GM18511 (cell line): ENCODE measurements at regions not wholly inside any gene's neighbourhood (a gene's known extent, or its start where the extent isn't known, plus 50 kb on each side); places are given as distances from the start of the nearest gene placed in this dataset.

Experiments
- ATAC-seq: cut with Tn5 transposase; IDR thresholded peaks from one replicate; pipeline ENCODE4 v1.9.1; 2021; ENCODE audit warnings: mild to moderate bottlenecking, moderate library complexity; ENCODE audit not compliant: unreplicated experiment

DNA sequence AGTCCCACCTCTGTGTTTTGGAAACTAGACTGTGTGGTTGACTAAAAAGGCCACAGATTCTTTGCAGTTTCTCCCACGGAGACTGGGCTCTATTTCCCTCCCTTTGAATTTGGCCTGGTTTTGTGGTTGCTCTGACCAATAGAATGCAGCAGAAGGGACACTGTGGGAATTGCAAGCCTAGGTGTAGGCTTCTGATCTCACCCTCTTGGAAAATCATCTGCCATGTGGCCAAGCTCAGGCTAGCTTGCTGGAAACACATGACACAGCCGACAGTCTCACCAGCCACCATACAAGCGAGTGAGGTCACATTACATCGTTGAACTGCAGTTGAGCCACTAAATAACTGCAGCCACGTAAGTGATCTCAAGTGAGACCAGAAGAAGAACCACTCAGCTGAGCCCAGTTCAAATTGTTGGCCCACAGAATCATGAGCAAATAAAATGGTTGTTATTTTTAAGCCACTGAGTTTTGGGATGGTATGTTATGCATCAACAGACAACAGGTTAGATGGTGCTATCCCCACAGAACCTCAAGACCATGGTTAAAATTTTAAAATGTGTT is 319.1 kb upstream of the MEX3C start:
- ATAC-seq: no peak

DNA sequence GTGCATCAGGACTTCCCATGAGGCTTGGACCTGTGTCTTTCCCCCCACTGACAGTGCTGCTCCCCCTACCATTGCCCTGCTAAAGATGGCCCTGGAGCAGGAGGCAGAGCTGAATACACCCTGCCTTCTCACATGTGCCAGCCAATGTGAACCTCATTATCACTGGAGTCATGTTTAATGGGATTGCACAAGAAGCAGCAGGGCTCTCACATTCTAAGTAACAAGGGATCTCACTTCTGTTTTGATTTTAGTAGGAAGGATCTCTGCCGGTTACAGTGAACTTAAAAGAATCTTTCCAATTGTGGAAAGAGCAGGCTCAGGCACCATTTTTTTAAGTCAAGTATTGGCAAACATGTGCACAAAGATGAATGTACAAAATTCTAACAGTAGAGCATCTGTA is 322.1 kb upstream of the MEX3C start:
- no peak for ATAC-seq

DNA sequence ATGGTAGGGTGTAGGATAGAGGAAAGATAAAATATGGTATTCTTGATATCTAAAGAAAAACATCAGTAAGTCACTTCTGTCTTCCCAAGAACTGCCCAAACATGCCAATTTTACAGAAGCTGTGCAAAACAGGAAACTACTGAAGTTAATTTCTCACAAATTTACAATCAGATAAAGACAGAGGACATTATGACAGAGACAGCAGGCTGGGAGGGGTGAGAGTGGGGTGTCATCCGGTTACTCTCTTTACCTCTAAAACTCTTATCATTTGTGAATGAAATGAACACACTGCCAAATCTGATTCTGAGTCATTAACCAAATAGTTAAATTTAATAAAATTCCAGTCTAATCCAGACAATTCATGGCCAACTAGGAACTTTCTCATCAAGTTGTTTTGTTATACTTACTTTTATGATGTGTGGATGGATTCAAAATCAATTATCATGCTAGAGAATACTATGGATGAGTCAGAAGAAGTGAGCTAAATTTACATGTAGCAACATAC is 323.2 kb upstream of the MEX3C start:
- no peak for ATAC-seq

- no peak for ATAC-seq
Measured at GRCh38 chr18:51522338-51522737, 324.9 kb upstream of the MEX3C start.

- no peak for ATAC-seq
Measured at GRCh38 chr18:51522821-51523220, 325.3 kb upstream of the MEX3C start.

- no peak for ATAC-seq
Measured at GRCh38 chr18:51523671-51524070, 326.2 kb upstream of the MEX3C start.

- ATAC-seq: no peak
Measured at GRCh38 chr18:51525453-51526225, 328.2 kb upstream of the MEX3C start.

DNA sequence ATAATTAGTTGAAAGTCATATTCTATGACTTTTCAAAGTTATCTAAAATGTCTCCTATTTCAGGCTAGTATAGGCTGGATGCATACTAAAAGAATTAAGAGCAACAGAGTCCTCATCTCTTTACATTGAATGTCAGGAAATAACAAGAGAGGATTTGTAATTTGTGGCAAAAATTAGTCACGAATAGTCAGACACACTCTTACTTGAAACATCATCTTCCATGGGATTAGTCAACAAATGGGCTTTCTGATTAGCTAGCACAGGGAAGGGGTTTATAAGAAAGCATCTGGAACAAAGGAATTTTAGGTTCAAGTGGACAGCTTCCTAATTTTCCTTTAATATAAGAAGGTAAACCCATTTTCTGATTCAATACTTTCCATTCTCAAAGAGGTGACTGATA is 330.3 kb upstream of the MEX3C start:
- no peak for ATAC-seq

- no peak for ATAC-seq
Measured at GRCh38 chr18:51531501-51531900, 334.0 kb upstream of the MEX3C start.

- no peak for ATAC-seq
Measured at GRCh38 chr18:51537487-51537886, 340.0 kb upstream of the MEX3C start.

GRCh38 chr18:51540562-51540961 is 343.1 kb upstream of the MEX3C start:
- no peak for ATAC-seq

DNA sequence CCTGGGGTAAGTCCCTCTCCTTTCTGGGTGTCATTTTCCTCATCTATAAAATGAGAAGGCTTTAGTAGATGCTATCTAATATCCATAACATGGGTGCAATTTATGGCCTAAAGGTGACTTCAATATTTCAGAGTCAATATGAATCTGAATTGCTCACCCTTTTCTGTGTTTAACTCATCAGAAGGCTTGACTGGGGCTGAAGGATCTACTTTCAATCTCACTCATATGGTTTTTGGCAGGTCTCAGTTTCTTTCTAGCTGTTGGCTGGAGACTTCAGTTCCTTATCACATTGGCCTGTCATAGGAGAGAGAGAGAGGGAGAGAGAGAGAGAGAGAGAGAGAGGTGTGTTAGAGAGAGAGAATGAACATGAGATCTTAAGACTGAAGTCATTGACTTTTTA is 343.7 kb upstream of the MEX3C start:
- no peak for ATAC-seq

- no peak for ATAC-seq
Measured at GRCh38 chr18:51543658-51544155, 346.2 kb upstream of the MEX3C start.

- ATAC-seq: no peak
Measured at GRCh38 chr18:51545446-51545845, 348.0 kb upstream of the MEX3C start.

- no peak for ATAC-seq
Measured at GRCh38 chr18:51559198-51559901, 361.9 kb upstream of the MEX3C start.

DNA sequence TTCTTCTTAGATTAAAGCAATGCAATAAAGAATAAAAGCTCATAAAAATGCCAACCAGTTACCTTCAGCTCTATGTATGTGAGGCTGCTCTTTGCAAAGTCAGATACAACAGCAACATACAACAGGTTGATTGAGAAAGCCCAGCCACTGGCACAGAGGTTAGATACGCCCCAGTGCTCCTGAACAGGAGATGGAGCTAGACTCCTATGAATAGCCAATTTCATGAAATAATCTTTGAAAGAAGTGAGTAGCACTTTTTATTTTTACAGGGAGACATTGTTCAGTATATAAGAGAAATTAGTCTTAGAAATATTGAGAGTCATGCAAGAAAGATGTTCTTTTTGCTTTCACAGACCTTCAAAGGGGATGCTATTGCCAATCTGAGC is 362.4 kb upstream of the MEX3C start:
- no peak for ATAC-seq

DNA sequence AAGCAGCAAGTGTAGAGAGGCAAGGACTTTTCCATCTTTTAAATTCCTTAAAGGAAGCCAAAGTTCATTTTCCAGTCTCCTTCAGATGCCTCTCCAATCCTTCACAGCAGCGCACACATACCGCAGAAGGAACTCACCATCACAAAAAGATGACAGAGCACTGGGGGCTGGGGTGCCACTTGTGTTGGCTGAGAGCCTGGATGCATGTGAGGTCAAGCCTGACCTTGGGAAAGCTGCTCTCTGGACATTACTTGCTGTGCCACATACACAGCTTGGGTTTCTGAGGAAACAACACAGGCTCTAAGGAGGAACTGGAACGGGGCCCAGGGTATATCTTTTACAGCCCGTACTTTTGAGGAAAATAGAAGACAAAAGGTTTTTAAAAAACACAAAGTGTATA is 364.3 kb upstream of the MEX3C start:
- ATAC-seq: no peak

GRCh38 chr18:51562866-51563265 is 365.4 kb upstream of the MEX3C start:
- ATAC-seq: no peak

- no peak for ATAC-seq
Measured at GRCh38 chr18:51563396-51563795, 365.9 kb upstream of the MEX3C start.

GRCh38 chr18:51568151-51568550 is 370.7 kb upstream of the MEX3C start:
- no peak for ATAC-seq

DNA sequence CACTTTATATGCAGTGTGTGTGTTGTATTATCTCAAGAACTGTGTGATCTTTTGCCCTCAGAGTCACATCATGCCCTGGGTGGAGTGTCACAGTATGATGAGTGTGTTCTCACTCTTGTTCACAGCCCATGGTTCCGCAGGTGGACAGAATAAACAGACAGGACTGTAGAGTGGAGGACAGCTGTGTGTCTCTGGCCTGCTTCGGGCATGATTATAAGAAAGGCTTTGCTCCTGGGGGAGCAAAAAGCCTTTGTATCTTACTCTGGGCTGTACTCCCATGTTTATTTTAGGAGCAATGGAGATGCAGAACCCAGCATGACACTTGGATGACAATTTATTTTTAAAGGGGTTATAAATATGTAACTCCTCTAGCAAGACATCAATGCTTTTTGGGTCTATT is 371.7 kb upstream of the MEX3C start:
- ATAC-seq: no peak

DNA sequence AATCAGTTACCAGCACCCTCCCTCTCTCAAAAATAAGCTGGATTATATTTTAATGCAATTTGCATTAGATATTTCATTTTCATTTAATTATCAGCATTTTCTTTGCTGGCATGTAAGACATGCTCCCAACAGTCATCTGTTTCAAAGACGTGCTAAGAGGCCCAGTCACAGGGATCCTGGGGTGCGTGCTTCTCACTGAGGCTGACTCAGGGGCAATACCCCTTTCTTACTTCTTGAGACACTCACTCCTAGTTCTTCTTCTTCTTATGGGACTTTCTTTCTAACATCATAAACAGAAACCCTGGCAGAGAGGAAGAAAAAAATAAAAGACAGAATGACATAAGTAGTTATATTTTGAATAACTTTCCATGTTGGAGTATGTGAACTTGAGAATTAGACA is 372.1 kb upstream of the MEX3C start:
- no peak for ATAC-seq
